ENCODE measurements at regions not wholly inside any gene's neighbourhood (a gene's known extent, or its start where the extent isn't known, plus 50 kb on each side); places are given as distances from the start of the nearest gene placed in this dataset.

DNA sequence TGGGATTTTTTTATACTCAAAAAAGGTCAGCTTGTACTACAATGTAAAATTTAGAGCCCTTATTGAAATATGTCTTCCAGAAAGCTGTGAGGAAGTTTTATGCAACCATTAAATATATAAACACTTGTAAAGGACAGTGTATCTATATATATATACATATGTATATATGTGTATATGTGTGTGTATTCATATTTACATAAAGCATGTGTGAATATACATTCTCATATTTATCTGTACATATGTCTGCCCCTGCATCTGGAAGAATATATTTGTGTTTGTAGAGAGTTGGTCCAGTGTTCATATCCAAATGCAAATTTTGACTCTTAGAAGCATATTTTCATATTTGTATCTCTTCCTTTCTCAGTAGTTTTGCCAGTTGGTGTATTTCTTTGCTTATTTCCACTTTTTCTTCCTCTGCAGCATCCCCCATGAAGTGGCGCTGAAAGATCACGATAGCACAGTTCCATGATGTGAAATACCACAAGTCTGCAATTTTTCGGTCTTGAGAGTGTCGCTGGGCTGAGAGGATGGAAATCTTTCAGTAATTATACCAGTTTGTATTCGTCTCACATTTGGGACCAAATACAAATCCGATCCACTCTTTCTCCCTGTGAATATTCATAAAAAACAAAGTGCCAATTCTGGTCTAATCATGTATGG, 311.7 kb upstream of the DPH6 start:
- H3K4me3 ChIP-seq (ENCODE audit: low read depth, low read length), result no peak overlapping the region
- CTCF ChIA-PET, result interaction anchor here (1.0 kb wide), 1 partner anchor 10 kb away, joined by 3 read pairs; no protein-coding TSS in a partner anchor
- POLR2A ChIA-PET, result no interaction called here
- no peak for DNase-seq (ENCODE audit: low read depth, low spot score)
- TF ChIP-seq CTCF (IDR thresholded peaks at IDR 0.05; ENCODE audit: insufficient read depth, low read length, missing control alignments), result no peak

GRCh38 chr15:35858707-35859106, 312.7 kb upstream of the DPH6 start:
- no peak for TF ChIP-seq CTCF (IDR thresholded peaks at IDR 0.05; ENCODE audit: insufficient read depth, low read length, missing control alignments)
- no peak for DNase-seq (ENCODE audit: low read depth, low spot score)
- ChIA-PET CTCF (interaction anchor here (1.0 to 1.4 kb wide), 2 partner anchors 9 to 23 kb away, joined by 3 read pairs; no protein-coding TSS in a partner anchor), POLR2A (no interaction called here)
- no peak overlapping the region for H3K4me3 ChIP-seq (ENCODE audit: low read depth, low read length)

DNA sequence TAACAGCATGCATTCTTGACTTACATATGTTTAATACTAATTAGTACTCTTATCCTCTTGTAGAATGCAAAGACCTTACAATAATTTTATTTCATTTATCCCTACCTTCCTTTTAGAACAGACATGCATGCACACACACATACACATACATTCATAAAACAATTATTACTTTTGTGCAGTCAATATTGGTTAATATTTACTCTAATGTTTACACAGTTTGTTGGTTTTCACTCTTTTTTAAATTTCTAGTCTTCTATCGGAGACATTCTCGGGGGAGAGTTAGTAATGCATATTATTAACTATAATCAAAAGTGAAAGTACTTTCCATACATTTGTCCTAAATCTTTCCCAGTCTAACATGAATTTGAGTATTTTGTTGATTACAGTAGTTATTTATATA, 317.7 kb upstream of the DPH6 start:
- no peak for DNase-seq (ENCODE audit: low read depth, low spot score)
- H3K4me3 ChIP-seq (ENCODE audit: low read depth, low read length), result no peak overlapping the region
- CTCF ChIA-PET, result no interaction called here
- POLR2A ChIA-PET, result no interaction called here
- TF ChIP-seq CTCF (IDR thresholded peaks at IDR 0.05; ENCODE audit: insufficient read depth, low read length, missing control alignments), result no peak

DNA sequence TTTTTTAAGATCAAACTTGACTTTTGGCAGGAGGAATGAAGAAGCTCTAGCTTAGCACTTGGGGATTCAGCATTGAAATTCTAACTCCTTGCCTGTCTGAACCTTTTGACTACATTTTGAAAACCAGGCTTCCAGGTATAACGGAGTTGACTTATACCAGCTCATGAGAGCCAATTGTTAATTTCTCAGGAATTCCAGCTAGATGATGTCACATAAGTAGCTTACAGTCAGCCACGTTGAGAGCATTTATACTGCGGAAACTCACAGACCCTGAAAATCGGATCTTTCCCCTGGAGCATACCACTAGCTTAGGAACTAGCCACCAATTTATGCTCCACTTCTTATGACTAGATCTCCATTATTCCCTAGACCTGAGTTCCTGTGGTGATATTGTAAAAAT, 321.4 kb upstream of the DPH6 start:
- TF ChIP-seq CTCF (IDR thresholded peaks at IDR 0.05; ENCODE audit: insufficient read depth, low read length, missing control alignments), result no peak
- CTCF ChIA-PET, result interaction anchor here (0.8 kb wide), 1 partner anchor 9 kb away, joined by 3 read pairs; no protein-coding TSS in a partner anchor
- POLR2A ChIA-PET, result no interaction called here
- H3K4me3 ChIP-seq (ENCODE audit: low read depth, low read length), result no peak overlapping the region
- DNase-seq (ENCODE audit: low read depth, low spot score), result no peak

- CTCF ChIA-PET, result no interaction called here
- DNase-seq (ENCODE audit: low read depth, low spot score), result no peak
- no peak overlapping the region for H3K4me3 ChIP-seq (ENCODE audit: low read depth, low read length)
- TF ChIP-seq CTCF (IDR thresholded peaks at IDR 0.05; ENCODE audit: insufficient read depth, low read length, missing control alignments), result no peak
- POLR2A ChIA-PET, result no interaction called here
These were observed 325.3 kb upstream of the DPH6 start for GRCh38 chr15:35871282-35871681.

DNA sequence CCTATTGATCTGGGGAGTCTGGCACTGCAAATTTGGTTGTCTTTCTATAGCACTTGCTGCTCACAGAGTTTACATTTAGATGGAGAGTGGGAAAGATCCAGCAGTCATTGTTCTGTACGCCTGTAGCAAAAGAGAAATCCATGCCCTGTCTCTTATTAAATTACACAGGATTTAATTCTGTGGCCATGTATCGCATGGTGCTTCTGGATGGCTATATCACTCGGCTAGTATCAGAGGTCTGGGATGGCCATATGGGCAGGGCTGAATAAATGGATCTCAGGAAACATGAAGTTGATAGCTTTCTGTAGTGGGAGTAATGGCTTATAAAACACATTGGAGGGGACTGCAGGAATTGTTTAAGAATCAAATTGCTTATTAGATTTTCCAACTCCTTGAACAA, 325.8 kb upstream of the DPH6 start:
- no peak for DNase-seq (ENCODE audit: low read depth, low spot score)
- CTCF ChIA-PET, result no interaction called here
- no peak for TF ChIP-seq CTCF (IDR thresholded peaks at IDR 0.05; ENCODE audit: insufficient read depth, low read length, missing control alignments)
- H3K4me3 ChIP-seq (ENCODE audit: low read depth, low read length), result no peak overlapping the region
- POLR2A ChIA-PET, result no interaction called here

Measured in AG04449 (cell line).